HG02840 (cell line): ENCODE measurements at regions not wholly inside any gene's neighbourhood (a gene's known extent, or its start where the extent isn't known, plus 50 kb on each side); places are given as distances from the start of the nearest gene placed in this dataset.
"Not testable (repeated sequence)": the region's sequence is repeated elsewhere in the genome, so short reads cannot be mapped to it uniquely, and the experiment has no call there.

Source experiments
- ATAC-seq: cut with Tn5 transposase; IDR thresholded peaks from one replicate; pipeline ENCODE4 v1.9.1; 2021; ENCODE audit warnings: mild to moderate bottlenecking, moderate library complexity, moderate number of reproducible peaks; ENCODE audit not compliant: unreplicated experiment, low FRiP score

- not testable (repeated sequence) for ATAC-seq
Observed at GRCh38 chrX:131696989-131697388, 153.1 kb downstream of the OR13H1 start.

DNA sequence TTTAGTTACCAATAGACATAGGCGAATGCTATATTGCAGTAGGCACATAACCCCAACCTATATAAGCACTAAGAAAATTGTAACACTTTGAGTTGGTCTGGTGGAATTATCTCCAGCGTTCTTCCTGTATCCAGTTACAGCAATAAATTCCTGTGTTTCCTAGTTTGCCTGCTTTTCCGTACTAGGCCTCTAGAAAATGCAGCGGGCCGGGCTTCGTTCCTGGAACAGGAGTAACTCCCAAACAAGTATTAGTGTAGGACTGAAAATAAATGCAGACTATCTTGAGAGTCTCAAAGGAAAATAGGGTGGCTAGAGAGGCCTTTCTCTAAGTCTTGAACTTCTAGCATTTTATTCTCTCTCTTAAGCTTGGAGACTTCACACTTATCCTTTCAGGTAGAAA lies 159.8 kb downstream of the OR13H1 start:
- no peak for ATAC-seq

GRCh38 chrX:131704136-131704695 lies 160.3 kb downstream of the OR13H1 start:
- ATAC-seq: peak; percentile 67

DNA sequence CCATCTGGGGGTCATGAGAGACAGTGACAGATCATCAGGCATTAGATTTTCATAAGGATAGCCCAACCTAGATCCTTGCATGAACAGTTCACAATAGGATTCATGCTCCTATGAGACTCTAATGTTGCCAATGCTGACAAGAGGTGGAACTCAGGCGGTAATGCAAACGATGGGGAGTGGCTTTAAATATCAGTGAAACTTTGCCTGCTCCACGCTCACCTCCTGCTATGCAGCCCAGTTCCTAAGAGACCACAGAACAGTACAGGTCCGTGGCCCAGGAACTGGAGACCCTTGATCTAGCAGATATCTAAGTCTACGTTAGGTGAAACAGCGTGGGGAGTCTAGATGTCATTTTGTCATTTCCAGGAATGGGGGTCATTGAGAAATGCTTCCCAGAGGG lies 165.7 kb downstream of the OR13H1 start:
- ATAC-seq: no peak

- no peak for ATAC-seq
Observed at GRCh38 chrX:131711478-131711867, 167.6 kb downstream of the OR13H1 start.

- no peak for ATAC-seq
Observed at GRCh38 chrX:131723646-131724045, 179.8 kb downstream of the OR13H1 start.

GRCh38 chrX:131724292-131724691 lies 180.4 kb downstream of the OR13H1 start:
- ATAC-seq: no peak

DNA sequence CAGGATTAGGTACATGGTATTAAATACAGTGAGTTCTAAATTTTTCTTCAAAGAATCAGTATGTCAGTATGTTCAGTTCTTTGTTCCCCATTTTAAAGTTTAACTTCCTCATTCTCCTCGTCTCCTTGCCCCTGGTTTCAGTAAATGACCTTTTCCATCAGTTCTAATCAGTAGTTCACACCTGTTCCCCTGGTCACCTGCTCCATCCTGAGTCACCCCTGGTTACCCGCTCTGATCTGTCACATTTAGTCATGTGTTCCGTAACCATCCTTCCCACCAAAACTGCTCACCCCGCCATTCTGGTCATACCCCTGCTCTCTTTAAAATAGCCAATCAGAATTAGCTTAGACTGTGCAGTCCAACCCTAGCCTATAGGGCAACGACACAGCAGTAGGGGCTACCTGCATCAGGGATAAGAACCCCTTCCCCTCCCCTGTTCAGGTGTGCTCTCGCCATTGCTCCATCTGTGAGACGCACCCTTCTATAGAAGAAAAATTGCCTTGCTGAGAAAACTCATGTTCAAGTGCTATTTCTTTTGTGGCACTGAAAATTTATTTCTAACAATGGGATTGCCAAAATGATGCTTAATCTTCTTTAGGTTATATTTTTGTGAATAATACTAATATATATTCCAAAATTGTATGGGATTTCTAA lies 181.3 kb downstream of the OR13H1 start:
- no peak for ATAC-seq

- no peak for ATAC-seq
Observed at GRCh38 chrX:131727778-131728177, 183.9 kb downstream of the OR13H1 start.

- peak; percentile 76 for ATAC-seq
Observed at GRCh38 chrX:131728295-131729145, 184.6 kb downstream of the OR13H1 start.

- peak; percentile 59 for ATAC-seq
Observed at GRCh38 chrX:131729295-131729694, 185.4 kb downstream of the OR13H1 start.

- no peak for ATAC-seq
Observed at GRCh38 chrX:131734621-131735020, 190.7 kb downstream of the OR13H1 start.

- no peak for ATAC-seq
Observed at GRCh38 chrX:131735127-131735526, 191.3 kb downstream of the OR13H1 start.

DNA sequence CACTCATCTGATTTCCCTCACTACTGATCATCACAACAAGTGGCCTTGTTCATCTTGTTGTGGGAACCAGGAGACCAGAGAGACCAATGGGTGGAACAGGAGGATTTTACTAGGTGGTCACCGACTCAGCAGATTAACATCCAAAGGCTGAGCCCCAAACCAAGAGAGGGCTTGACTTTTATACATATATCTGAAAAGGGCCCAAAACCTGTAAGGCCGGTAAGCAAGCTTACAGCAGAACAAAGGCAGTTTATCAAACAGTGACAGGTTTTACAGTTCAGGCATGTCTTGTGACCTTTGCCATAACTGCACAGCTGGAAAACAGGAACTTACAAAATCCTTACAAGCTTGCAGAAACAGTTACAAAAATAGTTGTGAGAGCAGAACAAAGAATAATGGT lies 195.9 kb downstream of the OR13H1 start:
- ATAC-seq: no peak

GRCh38 chrX:131741103-131741581 lies 197.3 kb downstream of the OR13H1 start:
- ATAC-seq: peak; percentile 65

GRCh38 chrX:131745942-131746489 lies 202.1 kb downstream of the OR13H1 start:
- ATAC-seq: no peak

DNA sequence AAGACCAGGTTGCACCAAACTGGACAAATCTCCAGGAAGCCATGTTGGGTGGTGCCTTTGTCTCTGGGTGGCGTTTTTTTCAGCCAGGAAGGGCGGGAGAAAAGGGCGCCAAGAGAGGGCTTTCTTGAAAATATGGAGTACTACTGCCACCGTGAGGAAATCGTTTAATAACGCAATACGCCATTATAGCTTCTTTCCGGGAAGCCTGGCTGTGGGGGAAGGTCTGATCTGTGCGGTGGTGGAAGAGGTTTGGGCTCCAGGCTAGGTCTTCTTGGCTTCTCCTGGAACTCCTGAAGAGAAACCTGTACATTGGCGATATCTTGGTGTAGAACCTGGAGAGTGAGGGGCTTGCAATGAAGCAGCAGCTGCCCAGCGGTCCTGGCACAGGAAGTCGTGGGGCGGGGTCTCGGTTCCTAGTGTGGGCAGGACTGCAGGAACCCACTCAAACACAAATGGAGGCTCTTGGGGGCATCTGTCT lies 202.7 kb downstream of the OR13H1 start:
- no peak for ATAC-seq

GRCh38 chrX:131747173-131747572 lies 203.3 kb downstream of the OR13H1 start:
- no peak for ATAC-seq

DNA sequence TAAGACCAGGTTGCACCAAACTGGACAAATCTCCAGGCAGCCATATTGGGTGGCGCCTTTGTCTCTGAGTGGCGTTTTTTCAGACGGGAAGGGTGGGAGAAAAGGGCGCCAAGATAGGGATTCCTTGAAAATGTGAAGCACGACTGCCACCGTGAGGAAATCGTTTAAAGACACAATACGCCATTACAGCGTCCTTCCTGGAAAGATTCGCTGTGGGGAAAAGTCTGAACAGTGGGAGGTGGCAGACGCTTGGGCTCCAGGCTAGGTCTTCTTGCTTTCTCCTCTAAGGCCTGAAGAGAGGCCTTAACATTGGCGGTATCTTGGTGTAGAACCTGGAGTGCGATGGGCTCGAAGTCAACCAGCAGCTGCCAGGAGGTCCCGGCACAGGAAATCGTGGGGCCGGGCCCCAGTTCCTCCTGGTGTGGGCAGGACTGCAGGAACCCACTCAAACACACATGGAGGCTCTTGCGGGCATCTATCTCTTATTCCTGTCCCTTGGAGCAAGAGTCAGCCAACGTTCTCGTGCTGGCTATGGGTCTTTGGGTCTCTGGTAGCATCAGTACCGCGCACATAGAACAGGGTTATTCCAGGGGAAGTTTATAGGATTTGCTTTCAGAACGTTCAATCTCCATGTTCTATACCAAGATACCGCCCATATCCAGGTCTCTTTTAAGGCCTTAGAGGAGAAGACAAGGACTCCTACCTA lies 208.8 kb downstream of the OR13H1 start:
- ATAC-seq: peak; percentile 60

GRCh38 chrX:131762802-131763234 lies 218.9 kb downstream of the OR13H1 start:
- peak; percentile 55 for ATAC-seq
